H1 (cell line): ENCODE measurements at regions not wholly inside any gene's neighbourhood (a gene's known extent, or its start where the extent isn't known, plus 50 kb on each side); places are given as distances from the start of the nearest gene placed in this dataset.

Source experiments
- ATF3 ChIP-seq: IDR thresholded peaks from 2 replicates; pipeline ENCODE4 v1.6.1; 2011; ENCODE audit warnings: low read depth, mild to moderate bottlenecking, low read length; ENCODE audit not compliant: insufficient read depth
- BCL11A ChIP-seq, 2 experiments: IDR thresholded peaks; one replicate each; pipeline ENCODE4 v1.6.1; 2011; ENCODE audit warnings: low read depth in 2 of 2, low read length in 2 of 2, mild to moderate bottlenecking in 2 of 2
- CBX5 ChIP-seq: fragments of 300-800, 300-1000 bp; sonication (generic); IDR thresholded peaks from 2 replicates; pipeline ENCODE4 v1.7.1; 2016; ENCODE audit warnings: antibody characterized with exemption, low read length, low read depth
- CEBPB ChIP-seq: IDR thresholded peaks from 2 replicates; pipeline ENCODE4 v1.6.1; 2012; ENCODE audit warnings: low read depth, low read length
- HDAC2 ChIP-seq, 2 experiments: fragments of 300-600 bp in 1 of 2; sonication (generic) in 1 of 2; IDR thresholded peaks; 2 replicates each; pipeline ENCODE4 v1.6.1; 2011 to 2012; ENCODE audit warnings: low read depth in 2 of 2, low read length in 2 of 2, mild to moderate bottlenecking in 2 of 2, moderate library complexity in 2 of 2, borderline replicate concordance in 1 of 2, inconsistent platforms in 1 of 2
- JUN ChIP-seq: IDR thresholded peaks from 2 replicates; pipeline ENCODE4 v1.6.1; 2011; ENCODE audit warnings: low read depth, mild to moderate bottlenecking, improper control_type of control experiment, low read length
- JUND ChIP-seq: IDR thresholded peaks from 2 replicates; pipeline ENCODE4 v1.6.1; 2011; ENCODE audit warnings: mild to moderate bottlenecking, improper control_type of control experiment, low read length
- SRF ChIP-seq: IDR thresholded peaks from 2 replicates; pipeline ENCODE4 v1.6.1; 2011; ENCODE audit warnings: mild to moderate bottlenecking, low read depth, low read length, moderate library complexity

DNA sequence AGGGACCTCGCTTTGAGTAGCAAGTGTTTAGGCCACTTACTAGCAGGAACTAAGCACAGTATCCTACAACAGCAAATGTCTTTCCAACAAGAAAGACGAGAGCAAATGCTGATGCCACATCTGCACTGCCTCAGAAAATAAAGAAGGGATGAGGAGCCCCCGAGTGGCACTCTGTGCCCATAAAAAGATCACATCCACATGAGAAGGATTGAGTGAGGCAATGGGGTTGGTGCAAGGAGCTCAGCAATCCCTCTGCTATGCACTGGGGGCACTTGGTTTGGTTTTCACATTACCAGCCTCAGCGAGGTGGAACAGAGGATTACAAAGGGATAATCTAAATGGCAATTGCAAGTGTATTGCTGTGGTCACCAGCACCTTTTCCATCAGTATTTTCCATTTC lies 252.8 kb upstream of the SLC7A11 start (continued):
- no peak for TF ChIP-seq ATF3
- TF ChIP-seq JUN = no peak
- peak; percentile 66 for TF ChIP-seq CEBPB
- TF ChIP-seq SRF = no peak
- no peak for TF ChIP-seq JUND
- no peak for TF ChIP-seq HDAC2 (IDR thresholded peaks at IDR 0.05; ENCODE audit: borderline replicate concordance in 1 of 2, low read depth in 2 of 2, low read length in 2 of 2)
- no peak for TF ChIP-seq CBX5
- no peak for TF ChIP-seq BCL11A (IDR thresholded peaks at IDR 0.05; ENCODE audit: low read depth in 2 of 2, low read length in 2 of 2)
- TF ChIP-seq, all 59 proteins: peak for 4
